ENCODE measurements at regions not wholly inside any gene's neighbourhood (a gene's known extent, or its start where the extent isn't known, plus 50 kb on each side); places are given as distances from the start of the nearest gene placed in this dataset.
"Not testable (repeated sequence)": the region's sequence is repeated elsewhere in the genome, so short reads cannot be mapped to it uniquely, and the experiment has no call there.

DNA sequence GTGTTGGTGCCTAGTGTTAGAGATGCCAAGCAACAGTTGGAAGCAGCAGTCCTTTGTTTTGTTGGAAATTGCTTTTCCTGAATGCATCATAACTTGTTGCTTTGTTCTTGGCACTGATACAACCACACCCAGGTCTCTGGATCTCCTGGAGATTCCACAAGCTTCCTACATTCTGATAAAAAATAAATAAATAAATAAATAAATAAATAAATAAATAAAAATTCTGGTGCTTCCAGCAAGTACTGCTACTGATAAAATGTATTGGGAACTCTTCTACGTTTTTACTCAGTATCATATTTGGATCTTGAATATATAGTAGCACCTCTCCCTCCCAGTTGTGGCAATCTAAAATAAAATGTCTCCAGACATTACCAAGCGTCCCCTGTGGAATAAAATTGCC, 62.7 kb upstream of the GRID2 start:
- DNase-seq = no peak

DNA sequence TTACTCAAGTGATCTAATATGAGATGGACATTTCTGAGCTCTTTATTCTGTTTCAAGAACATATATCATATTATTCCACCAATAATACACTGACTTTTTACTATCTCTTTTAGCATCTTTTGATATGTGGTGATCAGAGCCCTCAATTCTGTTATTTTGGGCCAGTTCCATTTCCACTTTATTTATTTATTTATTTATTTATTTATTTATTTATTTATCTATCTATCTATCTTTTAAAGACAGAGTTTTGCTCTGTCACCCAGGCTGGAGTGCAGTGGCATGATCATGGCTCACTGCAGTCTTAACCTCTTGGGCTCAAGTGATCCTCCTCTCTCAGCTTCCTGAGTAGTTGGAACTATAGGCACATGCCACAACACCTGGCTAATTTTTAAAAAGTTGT, 57.4 kb upstream of the GRID2 start:
- no peak for DNase-seq

DNA sequence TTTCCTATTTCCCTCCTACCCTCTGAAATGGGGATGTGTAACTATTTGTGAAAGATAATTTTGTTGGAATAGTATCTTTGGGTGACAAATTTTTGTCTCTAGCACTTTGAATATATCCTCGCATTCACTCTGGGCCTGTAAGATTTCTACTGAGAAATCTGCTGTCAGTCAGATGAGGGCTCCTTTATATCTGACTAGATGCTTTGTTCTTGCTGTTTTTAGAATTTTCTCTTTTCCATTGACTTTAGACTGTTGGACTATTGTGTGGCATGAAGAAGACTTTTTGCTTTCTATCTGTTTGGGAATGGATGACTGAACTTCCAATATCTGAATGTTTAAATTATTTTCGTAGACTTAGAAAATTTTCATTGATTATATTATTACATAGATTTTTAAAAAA, 54.2 kb upstream of the GRID2 start:
- no peak for DNase-seq

DNA sequence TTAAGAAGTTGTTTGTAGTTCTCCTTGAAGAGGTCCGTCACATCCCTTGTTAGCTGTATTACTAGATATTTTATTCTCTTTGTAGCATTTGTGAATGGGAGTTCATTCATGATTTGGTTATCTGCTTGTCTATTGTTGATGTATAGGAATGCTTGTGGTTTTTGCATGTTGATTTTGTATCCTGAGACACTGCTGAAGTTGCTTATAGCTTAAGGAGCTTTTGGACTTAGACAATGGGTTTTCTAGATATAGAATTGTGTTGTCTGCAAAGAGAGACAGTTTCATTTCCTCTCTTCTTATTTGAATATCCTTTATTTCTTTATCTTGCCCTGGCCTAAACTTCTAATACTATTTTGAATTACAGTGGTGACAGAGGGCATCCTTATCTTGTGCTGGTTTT, 52.1 kb upstream of the GRID2 start:
- DNase-seq = no peak

DNA sequence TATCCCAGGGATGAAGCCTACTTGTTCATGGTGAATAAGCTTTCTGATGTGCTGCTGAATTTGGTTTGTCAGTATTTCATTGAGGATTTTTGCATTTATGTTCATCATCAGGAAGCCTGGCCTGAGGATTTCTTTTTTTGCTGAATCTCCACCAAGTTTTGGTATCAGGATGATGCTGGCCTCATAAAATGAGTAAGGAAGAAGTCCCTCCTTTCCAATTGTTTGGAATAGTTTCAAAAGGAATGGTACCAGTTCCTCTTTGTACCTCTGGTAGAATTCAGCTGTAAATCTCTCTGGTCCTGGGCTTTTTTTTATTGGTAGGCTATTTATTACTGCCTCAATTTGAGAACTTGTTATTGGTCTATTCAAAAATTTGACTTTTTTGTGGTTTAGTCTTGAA, 51.4 kb upstream of the GRID2 start:
- DNase-seq = not testable (repeated sequence)

DNA sequence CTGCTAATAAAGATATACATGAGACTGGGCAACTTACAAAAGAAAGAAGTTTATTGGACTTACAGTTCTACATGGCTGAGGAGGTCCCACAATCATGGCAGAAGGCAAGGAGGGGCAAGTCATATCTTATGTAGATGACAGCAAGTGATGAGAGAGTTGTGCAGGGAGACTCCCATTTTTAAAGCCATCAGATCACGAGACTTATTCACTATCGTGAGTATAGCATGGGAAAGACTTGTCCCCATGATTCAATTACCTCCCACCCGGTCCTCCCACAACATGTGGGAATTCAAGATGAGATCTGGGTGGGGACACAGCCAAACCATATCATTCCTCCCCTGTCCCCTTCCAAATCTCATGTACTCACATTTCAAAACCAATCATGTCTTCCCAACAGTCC, 50.9 kb upstream of the GRID2 start:
- DNase-seq = no peak

DNA sequence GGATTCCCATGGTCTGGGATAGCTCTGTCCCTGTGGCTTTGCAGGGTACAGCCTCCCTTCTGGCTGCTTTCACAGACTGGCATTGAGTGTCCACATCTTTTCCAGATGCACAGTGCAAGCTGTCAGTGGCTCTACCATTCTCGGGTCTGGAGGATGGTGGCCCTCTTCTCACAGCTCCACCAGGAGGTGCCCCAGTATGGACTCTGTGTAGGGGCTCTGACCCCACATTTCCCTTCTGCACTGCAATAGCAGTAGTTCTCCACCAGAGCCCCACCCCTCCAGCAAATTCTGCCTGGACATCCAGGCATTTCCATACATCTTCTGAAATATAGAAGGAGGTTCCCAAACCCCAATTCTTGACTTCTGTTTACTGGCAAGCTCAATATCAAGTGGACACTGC, 50.2 kb upstream of the GRID2 start:
- DNase-seq = no peak
